NOMO-1 (cell line): ENCODE measurements at regions not wholly inside any gene's neighbourhood (a gene's known extent, or its start where the extent isn't known, plus 50 kb on each side); places are given as distances from the start of the nearest gene placed in this dataset.

Experiments used
- DNase-seq, 2 experiments: peaks; one replicate each; lab custom pipeline; 2025; ENCODE audit not compliant: unreplicated experiment in 2 of 2; lab: John Stamatoyannopoulos, UW

DNA sequence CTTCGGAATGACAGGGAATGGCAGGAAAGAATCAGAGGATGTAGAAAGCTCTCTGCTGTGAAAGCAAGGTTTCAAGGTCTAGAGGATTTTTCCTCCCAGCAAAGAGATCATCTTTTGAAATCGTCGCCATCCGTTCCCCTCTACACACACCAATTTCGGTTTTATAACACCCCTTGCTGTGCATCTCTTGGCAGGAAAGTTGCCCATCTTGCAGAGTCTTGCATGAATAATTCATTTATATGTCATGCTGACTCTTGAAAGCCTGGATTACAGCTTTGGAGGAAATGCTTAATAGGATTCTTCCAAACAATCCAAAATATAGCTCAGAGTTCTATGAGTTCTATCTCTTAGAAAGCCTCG is 262.7 kb downstream of the CHL1 start:
- no peak for DNase-seq

DNA sequence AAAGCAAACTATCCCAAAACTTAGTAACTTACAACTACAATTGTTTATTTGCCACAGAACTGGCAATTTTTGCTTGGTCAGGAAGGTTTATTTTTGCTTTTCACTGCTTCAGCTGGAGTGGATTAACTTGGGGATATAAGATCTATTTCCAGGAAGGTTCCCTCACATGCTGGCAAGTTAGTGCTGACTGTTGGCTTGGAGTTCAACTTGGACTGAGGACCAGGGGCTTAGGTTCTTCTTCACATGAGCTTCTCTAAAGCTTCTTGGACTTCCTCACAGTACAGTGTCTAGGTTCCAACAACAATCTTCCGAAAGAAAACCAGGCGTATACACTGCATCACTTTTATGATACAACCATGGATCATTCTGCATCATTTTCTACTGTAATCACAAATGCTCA is 264.4 kb downstream of the CHL1 start:
- no peak for DNase-seq

DNA sequence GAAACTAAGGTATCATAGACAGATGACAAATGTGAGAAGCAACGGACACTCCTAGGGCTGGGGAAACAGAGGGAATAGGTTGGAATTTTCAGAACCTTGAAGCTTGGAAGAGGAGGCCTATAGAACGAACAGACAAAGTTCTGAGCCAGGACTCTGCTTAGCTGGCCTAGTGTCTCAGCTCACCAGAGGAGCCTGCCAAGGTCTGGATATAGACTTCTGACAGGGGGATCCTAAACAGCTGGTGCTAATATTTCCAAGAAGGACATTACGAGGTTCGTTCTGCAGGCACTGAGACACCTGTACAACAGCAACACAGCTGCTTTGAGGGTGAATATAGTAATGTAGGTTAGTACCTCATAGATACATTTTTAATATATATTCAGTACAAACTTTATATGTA is 266.3 kb downstream of the CHL1 start:
- DNase-seq: no peak

DNA sequence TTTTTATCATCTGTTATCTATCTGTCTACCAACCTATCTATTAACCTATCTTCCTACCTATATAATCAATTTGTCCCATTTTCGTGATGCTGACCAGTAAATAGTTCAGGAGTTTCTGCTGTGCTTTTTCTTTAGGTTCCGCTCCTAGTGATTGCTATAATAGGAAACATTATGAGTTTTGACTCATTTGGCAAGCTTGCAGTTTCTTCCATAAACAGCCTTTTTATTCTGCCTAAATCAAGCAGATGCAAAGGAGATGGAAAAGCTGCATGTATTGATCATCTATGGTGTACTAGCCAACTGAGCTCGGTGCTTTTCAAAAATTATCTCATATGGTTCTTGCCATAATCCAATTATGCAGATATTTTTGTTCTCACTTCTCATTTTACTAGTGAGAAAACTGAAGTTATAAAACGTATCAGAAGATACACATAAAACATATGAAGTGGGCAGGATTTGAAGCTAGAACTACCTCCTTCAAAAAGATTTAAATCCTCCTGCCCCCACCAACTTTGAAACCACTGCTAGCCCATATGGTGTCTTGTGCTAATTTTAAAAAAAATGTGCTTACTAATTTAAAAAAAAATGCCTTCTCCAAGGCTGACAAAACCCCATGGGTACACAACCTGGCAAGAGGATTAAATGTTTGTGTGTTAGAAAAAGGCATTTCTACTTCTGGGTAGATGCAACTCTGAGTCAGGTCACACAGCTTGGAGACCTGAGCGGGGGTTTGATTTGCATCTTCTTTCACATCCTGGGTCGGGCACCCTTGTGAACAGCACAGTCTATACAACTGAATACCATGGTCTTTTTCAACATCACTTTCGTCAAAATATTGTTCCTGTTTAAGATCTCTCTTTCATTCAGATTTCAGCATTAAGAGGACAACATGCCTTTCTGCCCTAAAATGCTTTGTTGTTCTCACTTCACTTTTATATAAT is 267.0 kb downstream of the CHL1 start:
- DNase-seq: no peak

DNA sequence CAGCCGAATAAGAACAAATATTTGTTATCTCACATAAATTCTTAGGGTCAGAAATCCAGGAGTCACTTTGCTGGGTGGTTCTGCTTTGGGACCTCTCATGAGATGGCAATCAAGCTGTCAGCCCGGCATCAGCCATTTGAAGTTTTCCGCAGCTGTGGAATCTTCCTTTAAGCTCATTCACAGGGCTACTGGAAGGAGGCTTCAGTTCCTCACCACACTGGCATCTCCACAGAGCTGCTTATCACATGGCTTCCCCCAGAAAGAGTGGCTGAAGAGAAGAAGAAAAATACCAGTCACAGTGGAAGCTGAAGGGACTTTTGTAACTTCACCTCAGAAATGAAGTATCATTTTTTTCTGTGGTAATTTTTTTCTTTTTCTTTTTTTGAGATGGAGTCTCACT is 267.7 kb downstream of the CHL1 start:
- no peak for DNase-seq

DNA sequence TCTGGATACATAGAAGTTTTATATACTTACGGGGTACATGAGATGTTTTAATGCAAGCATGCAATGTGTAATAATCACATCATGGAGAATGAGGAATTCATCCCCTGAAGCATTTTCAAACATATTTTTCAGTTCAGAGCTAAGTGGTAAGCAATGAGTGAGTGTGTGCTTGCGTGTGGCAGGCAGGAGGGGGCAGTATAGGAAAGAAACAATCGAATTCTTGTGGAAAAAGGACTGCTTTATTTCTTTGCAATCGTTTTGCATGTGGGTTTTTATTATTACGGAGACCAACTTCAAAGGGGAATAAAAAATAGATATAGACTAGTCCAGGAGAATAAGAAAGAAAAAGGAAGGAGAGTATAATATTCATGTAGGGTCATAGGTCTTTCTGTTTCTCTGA is 271.6 kb downstream of the CHL1 start:
- no peak for DNase-seq

DNA sequence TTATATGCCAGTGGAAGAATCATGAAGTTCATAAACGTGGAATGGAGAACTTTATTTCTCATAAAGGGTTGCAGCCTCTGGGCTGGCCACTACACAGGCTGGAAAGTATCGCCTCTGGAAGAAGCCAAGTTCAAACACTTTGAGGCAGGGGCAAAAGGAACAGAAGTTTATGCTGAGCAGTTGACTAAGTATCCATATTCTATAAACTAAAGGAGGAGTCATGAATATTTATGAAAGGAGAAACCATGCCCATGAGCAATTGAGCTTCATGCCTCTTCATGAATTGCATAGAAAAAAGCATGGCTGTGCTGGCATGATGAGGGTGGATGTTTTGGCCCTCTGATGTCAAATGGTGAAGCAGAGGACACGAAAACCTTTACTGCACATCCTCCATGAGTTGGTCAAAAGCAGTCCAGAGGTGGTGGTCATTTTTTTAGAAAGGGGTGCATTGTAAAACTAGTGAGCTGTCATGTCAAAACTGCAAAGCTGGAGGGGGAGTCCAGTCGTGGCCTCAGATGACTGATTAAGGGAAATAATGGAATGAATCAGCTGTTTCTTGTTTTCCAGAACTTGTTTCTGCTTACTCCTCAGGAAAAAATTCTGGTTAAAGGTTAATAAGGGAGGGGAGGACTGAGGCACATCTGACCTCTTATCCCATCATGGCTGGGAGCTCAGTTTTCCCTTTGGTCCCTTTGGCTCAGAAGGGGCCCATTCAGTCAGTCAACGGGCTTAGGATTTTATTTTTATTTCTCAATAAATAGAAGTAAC is 276.7 kb downstream of the CHL1 start:
- DNase-seq: no peak

DNA sequence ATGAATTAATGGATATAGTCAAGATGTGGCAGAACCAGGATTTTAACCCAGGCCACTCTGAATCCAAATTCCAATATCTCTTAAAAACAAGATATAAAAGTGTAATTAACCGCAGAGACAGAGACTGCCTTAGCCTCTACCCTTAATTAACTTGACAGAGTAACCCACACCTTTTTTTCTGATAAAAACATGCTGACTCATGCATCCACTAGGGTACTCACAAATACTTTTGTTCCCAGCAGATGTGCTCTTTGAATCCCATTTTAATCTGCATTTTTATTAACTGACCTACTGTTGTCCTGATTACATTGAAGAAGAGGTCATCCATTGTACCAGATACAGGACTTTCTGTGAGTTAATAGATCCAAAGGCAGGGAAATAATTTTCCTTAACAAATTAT is 278.3 kb downstream of the CHL1 start:
- DNase-seq: no peak

DNA sequence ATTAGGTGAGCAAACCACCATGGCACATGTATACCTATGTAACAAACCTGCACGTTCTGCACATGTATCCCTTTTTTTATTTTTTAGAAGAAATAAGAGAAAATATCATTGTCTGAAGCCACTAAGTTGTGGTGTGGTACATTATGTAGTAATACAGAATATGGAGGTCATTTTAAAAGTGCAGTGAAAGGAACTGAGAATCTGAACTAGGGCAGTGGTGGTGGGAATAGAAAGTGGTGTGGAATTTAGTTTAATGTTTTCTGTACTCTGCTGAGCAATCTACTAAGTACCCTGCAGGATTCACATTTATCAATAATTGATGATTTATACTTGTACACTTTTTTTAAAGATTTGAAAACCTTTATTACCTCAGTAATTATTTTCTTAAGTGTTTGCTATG is 283.5 kb downstream of the CHL1 start:
- no peak for DNase-seq

DNA sequence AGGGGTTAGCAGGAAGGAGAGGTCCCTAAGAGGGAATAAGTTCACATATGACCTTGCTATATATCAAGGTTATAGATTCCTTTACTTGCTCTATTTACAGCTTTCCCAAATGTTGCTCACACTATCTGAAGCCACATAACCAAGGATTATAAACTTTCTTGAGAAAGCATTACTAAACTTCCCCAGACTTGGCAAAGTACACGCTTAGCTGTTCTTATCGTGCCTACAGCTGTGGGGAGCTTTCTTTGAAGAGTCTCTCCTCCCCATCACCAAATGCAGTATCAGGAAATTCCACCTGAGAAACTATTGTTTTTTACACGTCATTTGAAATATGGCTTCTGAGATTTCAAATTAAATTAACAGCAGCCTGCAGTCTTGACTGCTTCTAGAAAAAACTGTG is 284.5 kb downstream of the CHL1 start:
- no peak for DNase-seq

DNA sequence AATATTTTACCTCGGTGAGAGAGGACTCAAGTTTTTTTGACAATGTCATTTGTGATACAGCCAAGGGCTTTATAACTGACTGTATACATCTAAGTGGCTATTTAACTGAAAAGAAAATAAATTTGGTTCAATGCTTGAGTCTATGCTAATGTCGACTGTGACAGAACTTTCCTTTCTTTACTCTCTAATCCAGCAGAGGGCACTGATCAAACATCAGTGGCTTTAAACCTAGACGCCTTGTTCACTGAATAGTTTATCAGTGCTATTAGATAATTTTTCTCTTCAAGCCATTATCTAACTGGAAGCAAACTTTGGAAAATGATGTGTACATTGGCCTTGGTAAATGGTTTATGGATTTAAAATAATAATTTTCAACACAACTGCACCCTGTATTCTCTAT is 285.1 kb downstream of the CHL1 start:
- DNase-seq: no peak

DNA sequence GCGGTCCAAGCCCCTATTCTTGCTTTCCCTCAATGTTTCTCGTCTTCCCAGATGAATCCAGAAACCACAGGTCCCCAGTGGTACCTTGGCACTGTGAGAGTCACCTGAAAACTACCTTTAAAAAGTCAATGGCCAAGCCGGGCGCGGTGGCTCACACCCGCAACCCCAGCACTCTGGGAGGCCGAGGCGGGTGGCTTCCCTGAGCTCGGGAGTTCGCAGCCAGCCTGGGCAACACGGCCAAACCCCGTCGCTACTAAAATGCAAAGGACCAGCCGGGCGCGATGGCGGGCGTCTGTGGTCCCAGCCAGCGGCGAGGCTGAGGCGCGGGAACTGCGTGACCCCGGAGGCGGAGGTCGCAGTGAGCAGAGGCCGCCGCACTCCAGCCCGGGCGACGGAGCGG is 285.9 kb downstream of the CHL1 start:
- no peak for DNase-seq

DNA sequence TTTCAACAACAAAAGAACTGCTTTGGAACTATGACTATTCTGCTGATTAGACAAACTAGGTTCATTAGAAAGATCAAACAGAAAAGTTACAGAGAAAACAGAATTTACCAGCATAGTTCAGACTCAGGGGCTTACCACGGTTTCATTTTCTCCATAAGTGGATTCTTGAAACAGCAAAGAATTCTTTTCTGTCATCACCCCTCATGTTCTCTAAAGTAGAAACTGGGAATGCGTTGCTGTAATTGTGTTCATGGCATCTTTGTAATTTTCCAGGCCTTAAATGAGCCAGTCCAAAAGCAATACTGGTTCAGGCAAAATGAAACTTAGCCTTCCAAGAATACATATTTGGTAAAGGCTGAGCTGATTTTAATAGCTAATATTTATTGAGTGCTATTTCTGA is 287.8 kb downstream of the CHL1 start:
- no peak for DNase-seq

DNA sequence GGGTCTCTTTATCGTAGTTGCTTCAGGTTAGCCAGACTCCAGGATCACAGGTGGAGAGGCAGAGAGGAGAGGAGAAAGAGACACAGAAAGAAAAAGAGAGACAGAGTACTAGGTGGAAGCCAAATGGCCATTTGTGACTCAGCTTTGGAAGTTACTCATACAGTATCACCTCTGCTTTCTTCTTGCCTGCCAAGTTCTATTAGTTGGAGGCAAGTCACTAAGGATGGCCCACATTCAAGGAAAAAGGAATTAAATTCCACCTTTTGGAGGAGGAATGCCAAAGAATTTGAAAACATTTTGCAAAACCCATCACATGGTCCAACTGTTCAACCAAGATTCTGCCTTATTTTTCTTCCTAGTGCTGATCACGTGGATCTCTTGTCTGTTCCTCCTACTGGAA is 291.1 kb downstream of the CHL1 start:
- DNase-seq: no peak

DNA sequence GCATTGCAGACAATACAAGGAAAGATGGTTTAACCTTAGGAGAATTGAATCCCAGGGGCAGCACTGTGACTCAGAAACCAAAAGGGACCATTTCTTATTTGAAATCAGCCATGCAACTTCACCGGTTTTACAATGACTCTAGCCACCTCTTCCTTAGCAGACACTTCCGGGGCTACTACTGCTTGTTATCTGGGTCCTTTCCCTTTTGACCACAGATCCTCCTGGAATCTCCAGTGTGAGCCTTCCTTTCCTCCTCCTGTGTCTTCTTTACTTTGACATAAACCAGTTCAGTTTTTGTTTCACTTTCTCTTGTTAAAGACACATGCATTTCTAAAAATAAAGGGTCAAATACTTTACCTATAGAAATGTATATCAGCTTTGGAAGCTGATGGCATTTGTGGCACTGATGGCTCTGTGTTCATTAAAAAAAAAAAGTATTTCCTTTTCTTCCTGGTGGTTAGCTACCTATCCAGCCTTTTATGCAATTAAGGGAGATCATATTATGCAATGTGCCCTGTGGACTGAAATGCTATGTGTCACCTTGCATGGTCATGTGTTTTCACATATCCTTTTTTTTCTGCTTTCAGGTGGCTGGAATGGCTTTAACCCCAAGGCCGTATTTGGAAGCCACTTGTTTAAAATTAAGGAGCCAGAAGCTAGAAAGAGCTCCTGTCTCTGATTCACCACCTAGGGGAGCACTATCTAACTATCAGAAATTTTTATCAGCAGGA is 296.2 kb downstream of the CHL1 start:
- DNase-seq: no peak

DNA sequence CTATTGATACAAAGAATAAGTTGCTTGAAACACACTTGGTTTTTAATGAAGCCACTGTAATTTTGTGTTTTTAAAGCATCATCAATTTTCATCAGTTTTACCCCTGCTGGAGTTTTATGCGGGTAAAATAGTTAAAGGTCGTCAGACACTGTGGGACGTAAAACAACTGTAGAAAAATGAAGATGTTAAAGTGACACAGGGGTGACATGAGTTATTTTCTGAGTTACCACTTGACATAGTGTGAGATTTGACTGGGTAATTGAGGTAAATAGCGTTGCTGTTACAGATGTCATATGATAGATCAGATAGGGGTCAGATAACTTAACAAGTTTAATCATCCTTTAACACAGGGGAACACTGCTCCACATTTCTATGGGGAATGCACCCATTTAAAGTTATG is 297.6 kb downstream of the CHL1 start:
- no peak for DNase-seq

DNA sequence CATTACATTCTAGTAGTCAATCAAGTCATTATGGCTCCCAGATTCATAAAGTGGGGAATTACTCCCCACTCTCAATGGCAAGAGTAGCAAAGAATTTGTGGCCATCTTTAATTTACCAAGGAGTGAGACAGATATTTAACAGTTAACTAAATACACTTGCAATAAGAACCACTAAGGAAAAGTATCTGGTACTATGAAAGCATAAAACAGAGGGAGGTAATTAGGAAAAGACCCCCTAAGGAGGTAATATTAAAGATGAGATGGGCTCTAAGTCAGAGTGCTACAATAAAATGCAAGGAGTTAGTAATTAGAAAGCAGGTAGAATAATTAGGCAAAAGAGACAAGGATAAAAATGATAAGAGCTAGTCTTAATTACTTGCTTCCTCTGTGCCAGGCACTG is 301.9 kb downstream of the CHL1 start:
- no peak for DNase-seq

DNA sequence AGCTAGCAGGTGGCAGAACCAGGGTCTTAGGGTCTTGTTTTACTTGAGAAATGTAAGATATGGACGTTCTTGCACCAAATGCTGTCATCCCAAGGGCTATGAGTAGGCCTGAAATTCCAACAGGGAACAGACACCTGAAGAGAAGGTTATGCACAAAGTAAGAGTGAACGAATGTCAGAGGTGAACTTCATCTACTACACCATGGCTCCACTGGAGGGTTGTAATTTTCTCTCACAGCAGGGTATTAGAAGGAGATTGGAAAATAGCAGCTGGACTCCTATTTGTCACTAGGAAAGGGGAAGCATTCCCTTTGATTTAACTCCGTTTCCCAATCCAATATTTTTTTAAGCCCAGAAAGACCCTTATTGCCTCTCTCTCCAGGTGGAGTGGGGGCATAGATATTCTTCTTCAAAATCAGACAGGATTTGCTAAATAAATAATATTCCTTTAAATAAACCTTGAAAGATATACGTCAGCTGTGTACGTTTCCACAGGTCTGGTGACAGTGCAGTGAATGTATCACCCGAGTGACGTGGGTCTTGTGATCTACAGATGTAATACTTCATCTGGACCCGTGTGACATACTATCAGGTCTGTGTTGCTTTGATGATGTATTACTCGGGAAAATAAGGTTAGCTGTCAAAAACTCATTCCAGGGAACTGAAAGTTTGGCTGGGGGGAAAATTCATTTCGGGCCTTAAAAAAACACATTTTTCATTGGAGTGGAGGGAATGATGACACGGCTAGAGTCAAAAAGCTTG is 302.6 kb downstream of the CHL1 start:
- DNase-seq: no peak

DNA sequence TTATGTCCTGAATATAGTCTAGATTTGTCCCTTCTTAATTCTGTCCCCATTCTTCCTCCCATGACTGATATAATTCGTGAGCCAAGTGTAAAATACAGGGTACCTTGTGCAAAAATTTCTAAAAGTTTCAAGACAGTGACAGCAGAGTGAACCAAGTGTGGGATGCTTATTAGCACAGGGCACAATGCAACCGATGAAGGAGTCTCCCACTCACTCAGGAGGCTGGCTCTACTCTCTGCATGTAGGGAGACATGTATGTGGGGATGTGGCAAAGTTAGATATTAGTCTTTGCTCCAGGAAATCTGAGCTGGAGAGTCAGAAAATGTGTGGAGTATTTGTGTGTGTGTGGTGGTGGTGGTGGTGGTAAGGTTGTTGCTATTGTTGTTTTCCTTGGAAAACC is 305.9 kb downstream of the CHL1 start:
- no peak for DNase-seq

DNA sequence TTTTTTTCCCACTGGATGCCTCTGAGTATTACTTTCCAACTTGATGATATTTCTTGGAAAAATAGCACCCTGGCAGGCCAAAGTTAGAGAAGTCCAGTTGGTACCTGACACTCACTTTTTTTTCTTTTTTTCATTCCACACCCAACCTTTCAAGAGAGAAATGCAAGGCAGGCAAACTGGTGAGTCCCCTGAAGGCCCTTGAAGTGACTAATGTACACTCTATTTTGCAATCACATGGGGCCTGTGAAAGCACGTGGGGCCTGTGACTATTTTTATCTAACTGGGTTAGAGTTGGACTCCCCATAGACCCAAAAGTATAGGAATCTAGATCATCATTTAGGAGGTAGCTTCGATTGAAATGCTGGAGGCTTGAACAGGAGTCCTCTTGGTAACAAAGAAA is 316.7 kb downstream of the CHL1 start:
- no peak for DNase-seq

DNA sequence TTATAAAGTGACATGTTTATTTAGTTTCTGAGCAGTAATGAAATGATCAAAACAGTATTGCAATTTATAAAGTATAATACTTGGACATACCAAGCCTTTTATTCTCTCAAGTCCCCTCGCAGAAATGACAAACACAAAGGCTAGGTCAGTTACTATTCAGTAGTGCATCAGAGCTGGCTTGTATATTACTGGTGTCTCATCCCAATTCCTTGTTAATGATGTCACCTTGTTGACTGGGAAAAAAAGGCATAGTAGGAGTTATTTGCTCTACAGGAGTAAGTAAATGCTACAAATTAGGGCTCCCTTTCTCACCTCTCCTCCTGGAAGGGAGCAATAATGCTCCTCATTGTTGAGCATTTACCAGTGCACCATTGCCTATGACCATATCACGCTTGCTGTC is 317.6 kb downstream of the CHL1 start:
- no peak for DNase-seq
